OCI-LY7 (cell line): ENCODE measurements at regions not wholly inside any gene's neighbourhood (a gene's known extent, or its start where the extent isn't known, plus 50 kb on each side); places are given as distances from the start of the nearest gene placed in this dataset.

Experiments used
- BruUV-seq: library from RNA; stranded (reverse); fragments of 400-500 nt; replicated peaks from 2 replicates; lab custom pipeline; 2021; lab: Mats Ljungman, UMichigan
- CTCF ChIA-PET: fragments of 300-600 bp; sonication (Branson Sonifier 250); formaldehyde crosslinking; loops from one replicate; lab custom pipeline; 2022; ENCODE audit warnings: antibody characterized with exemption; ENCODE audit not compliant: unreplicated experiment; lab: Charles Lee
- POLR2A ChIA-PET: fragments of 300-600 bp; sonication (Branson Sonifier 250); formaldehyde crosslinking; loops from one replicate; lab custom pipeline; 2022; ENCODE audit warnings: antibody characterized with exemption; lab: Charles Lee
- DNase-seq: peaks from one replicate; pipeline ENCODE4 v3.0.0-alpha.2; 2015; ENCODE audit warnings: low spot score
- H2AFZ ChIP-seq: fragments of 200-600 bp; sonication (generic), shearing (Covaris generic); 2 replicates; pipeline ENCODE4 v1.6.1; 2014; ENCODE audit warnings: mild to moderate bottlenecking, antibody characterized with exemption, low read length, moderate library complexity
- H3K27ac ChIP-seq: fragments of 200-600 bp; sonication (generic); 2 replicates; pipeline ENCODE4 v1.5.1; 2014; ENCODE audit warnings: mixed run types, low read depth, mild to moderate bottlenecking, moderate library complexity, low read length, inconsistent platforms; ENCODE audit not compliant: poor library complexity, severe bottlenecking
- H3K36me3 ChIP-seq: fragments of 200-600 bp; sonication (generic); 2 replicates; pipeline ENCODE4 v1.6.1; 2014; ENCODE audit warnings: mild to moderate bottlenecking, antibody characterized with exemption, low read length, moderate library complexity, mixed read lengths; ENCODE audit not compliant: insufficient read depth
- H3K4me1 ChIP-seq: fragments of 200-600 bp; sonication (generic); 2 replicates; pipeline ENCODE4 v1.5.1; 2014; ENCODE audit warnings: mild to moderate bottlenecking, low read length; ENCODE audit not compliant: insufficient read depth, poor library complexity, severe bottlenecking
- H3K4me2 ChIP-seq: fragments of 200-600 bp; sonication (generic); 2 replicates; pipeline ENCODE4 v1.6.1; 2014; ENCODE audit warnings: mild to moderate bottlenecking, low read length
- H3K4me3 ChIP-seq: fragments of 200-600 bp; sonication (generic); 2 replicates; pipeline ENCODE4 v1.5.1; 2014; ENCODE audit warnings: mild to moderate bottlenecking, low read depth, low read length; ENCODE audit not compliant: poor library complexity, severe bottlenecking
- H3K79me2 ChIP-seq: fragments of 200-600 bp; sonication (generic); 2 replicates; pipeline ENCODE4 v1.6.1; 2016; ENCODE audit warnings: low read depth, mild to moderate bottlenecking, low read length, moderate library complexity, mixed read lengths; ENCODE audit not compliant: insufficient read depth
- H3K9me2 ChIP-seq: fragments of 200-600 bp; sonication (generic); 2 replicates; pipeline ENCODE4 v1.6.1; 2016; ENCODE audit warnings: mild to moderate bottlenecking, low read length, mixed read lengths; ENCODE audit not compliant: insufficient read depth
- H3K9me3 ChIP-seq: fragments of 200-600 bp; sonication (generic); 2 replicates; pipeline ENCODE4 v1.6.1; 2014; ENCODE audit warnings: mild to moderate bottlenecking, mixed run types, low read length, mixed read lengths
- H4K20me1 ChIP-seq: fragments of 200-600 bp; sonication (generic); 2 replicates; pipeline ENCODE4 v1.6.1; 2014; ENCODE audit warnings: mild to moderate bottlenecking, antibody characterized with exemption, low read length, moderate library complexity, mixed read lengths; ENCODE audit not compliant: insufficient read depth
- CTCF ChIP-seq: fragments of 200-600 bp; sonication (generic); conservative IDR thresholded peaks from 2 replicates; pipeline ENCODE4 v1.5.1; 2014; ENCODE audit warnings: mild to moderate bottlenecking, antibody characterized with exemption, low read length, moderate library complexity, mixed read lengths
- EZH2phosphoT487 ChIP-seq: fragments of 200-600 bp; sonication (generic); IDR thresholded peaks from 2 replicates; pipeline ENCODE4 v1.6.1; 2018; ENCODE audit warnings: low read depth, borderline replicate concordance, mild to moderate bottlenecking, mixed run types, antibody characterized with exemption, low read length, moderate library complexity, mixed read lengths
- intact Hi-C: fragments of 100-400 bp; cut with micrococcal nuclease; formaldehyde crosslinking; loops from one replicate; pipeline ENCODE4 v1.10.0; 2022; ENCODE audit not compliant: unreplicated experiment

GRCh38 chr2:222372993-222373392, 51.4 kb upstream of the SGPP2 start:
- H3K36me3 ChIP-seq, result no peaks in the 10 kb centered on the region
- H3K4me3 ChIP-seq, result no peak overlapping the region
- no TSS peak for BruUV-seq
- H2AFZ ChIP-seq, result no peak overlapping the region
- no peaks in the 10 kb centered on the region for H3K9me3 ChIP-seq
- no peaks in the 10 kb centered on the region for H3K4me1 ChIP-seq
- no peaks in the 10 kb centered on the region for H4K20me1 ChIP-seq
- no peaks in the 10 kb centered on the region for H3K79me2 ChIP-seq
- TF ChIP-seq CTCF, result no peak
- no peak for TF ChIP-seq EZH2phosphoT487
- intact Hi-C loops, result no loop called here
- POLR2A ChIA-PET, result no interaction called here
- H3K27ac ChIP-seq, result no peak overlapping the region
- no peaks in the 10 kb centered on the region for H3K9me2 ChIP-seq
- DNase-seq, result no peak
- H3K4me2 ChIP-seq, result no peak overlapping the region
- CTCF ChIA-PET, result no interaction called here
